Mucosa of descending colon (tissue), 3 donors: ENCODE measurements at regions not wholly inside any gene's neighbourhood (a gene's known extent, or its start where the extent isn't known, plus 50 kb on each side); places are given as distances from the start of the nearest gene placed in this dataset.

Experiments
- ATAC-seq: fragments of 200-7000 bp; cut with Tn5 transposase; one replicate; pipeline ENCODE4 v1.9.1; 2020; ENCODE audit warnings: mild to moderate bottlenecking, moderate library complexity
- DNase-seq, 3 donors: peaks; one replicate each; pipeline ENCODE4 v3.0.0-alpha.2; 2020
- H3K36me3 ChIP-seq: fragments of 200-600 bp; one replicate; pipeline ENCODE4 v1.8.0; 2021; ENCODE audit warnings: low read depth, mild to moderate bottlenecking
- H3K4me1 ChIP-seq: fragments of 200-600 bp; one replicate; pipeline ENCODE4 v1.8.0; 2021; ENCODE audit warnings: low read depth, mild to moderate bottlenecking
- H3K4me3 ChIP-seq: fragments of 200-600 bp; one replicate; pipeline ENCODE4 v1.8.0; 2021; ENCODE audit warnings: mild to moderate bottlenecking
- H3K9me3 ChIP-seq: fragments of 200-600 bp; one replicate; pipeline ENCODE4 v1.8.0; 2021; ENCODE audit warnings: mild to moderate bottlenecking
- intact Hi-C, 2 donors: fragments of 100-400 bp; cut with DNase I in 1 of 2; cut with micrococcal nuclease in 1 of 2; formaldehyde crosslinking; loops; one replicate each; pipeline versions ENCODE4 v1.11.0 to v1.11.1; 2022; cut with DNase I, micrococcal nuclease
- TF ChIP-seq, protein P1 (sequence below): fragments of 200-600 bp; IDR thresholded peaks from one replicate; pipeline ENCODE4 v1.8.0; 2022; ENCODE audit warnings: antibody characterized with exemption, mild to moderate bottlenecking
- donor health status: DM: no; HTN: no; CAD: no; lungs with moderate emphysema.
- donor health status: DM: no; HTN: no; CAD: no.
- donor health status: DM: no; HTN: yes; CAD: no.

DNA sequence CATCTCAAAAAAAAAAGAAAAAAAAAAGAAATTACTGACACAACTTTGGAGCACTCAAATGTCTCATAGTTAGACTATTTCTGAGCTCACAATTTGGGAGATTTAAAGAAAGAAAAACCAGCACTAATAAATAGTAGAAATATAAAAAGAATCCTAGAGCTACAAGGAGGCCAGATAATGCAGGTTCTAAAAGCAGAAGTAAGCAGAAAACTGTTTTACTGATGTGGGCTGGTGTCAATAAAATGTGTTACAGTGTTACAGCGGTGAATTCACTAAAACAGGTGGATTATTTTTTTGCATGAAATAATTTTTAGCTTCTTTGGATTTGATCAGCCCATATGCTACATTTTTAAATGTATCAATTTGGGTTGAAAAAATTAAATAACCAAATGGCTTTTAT, 375.9 kb downstream of the GPM6A start:
- no peak overlapping the region for H3K4me3 ChIP-seq
- no peaks in the 10 kb centered on the region for H3K36me3 ChIP-seq
- TF ChIP-seq, protein P1, sequence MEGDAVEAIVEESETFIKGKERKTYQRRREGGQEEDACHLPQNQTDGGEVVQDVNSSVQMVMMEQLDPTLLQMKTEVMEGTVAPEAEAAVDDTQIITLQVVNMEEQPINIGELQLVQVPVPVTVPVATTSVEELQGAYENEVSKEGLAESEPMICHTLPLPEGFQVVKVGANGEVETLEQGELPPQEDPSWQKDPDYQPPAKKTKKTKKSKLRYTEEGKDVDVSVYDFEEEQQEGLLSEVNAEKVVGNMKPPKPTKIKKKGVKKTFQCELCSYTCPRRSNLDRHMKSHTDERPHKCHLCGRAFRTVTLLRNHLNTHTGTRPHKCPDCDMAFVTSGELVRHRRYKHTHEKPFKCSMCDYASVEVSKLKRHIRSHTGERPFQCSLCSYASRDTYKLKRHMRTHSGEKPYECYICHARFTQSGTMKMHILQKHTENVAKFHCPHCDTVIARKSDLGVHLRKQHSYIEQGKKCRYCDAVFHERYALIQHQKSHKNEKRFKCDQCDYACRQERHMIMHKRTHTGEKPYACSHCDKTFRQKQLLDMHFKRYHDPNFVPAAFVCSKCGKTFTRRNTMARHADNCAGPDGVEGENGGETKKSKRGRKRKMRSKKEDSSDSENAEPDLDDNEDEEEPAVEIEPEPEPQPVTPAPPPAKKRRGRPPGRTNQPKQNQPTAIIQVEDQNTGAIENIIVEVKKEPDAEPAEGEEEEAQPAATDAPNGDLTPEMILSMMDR: no peak
- intact Hi-C loops: no loop called here
- H3K9me3 ChIP-seq: peaks cover 2% of the 10 kb centered on the region
- H3K4me1 ChIP-seq: no peaks in the 10 kb centered on the region
- ATAC-seq (no peak), DNase-seq (no peak)

DNA sequence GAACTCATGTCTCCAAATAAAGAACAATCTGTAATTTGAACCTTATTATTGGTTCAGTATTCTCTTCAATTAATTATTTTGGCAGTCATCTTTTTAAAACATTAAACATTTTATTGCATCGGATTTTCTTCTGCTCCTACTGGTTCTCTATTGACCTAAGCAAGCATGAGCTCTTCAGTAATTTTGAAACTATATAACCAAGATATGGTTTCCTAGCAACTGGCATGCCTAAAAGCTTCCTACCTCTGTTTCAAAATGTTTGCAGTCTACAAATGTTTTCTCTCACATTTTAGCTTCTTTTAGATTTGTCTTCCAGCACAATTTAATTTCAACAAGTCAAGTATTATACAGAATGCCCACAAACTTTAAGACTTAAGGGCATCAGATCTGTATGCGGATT, 371.3 kb downstream of the GPM6A start:
- Histone ChIP-seq H3K4me1 (no peaks in the 10 kb centered on the region), H3K36me3 (no peaks in the 10 kb centered on the region), H3K4me3 (no peak overlapping the region), H3K9me3 (peaks cover 2% of the 10 kb centered on the region)
- TF ChIP-seq, protein P1: no peak
- ATAC-seq: no peak
- intact Hi-C loops: no loop called here
- no peak for DNase-seq

DNA sequence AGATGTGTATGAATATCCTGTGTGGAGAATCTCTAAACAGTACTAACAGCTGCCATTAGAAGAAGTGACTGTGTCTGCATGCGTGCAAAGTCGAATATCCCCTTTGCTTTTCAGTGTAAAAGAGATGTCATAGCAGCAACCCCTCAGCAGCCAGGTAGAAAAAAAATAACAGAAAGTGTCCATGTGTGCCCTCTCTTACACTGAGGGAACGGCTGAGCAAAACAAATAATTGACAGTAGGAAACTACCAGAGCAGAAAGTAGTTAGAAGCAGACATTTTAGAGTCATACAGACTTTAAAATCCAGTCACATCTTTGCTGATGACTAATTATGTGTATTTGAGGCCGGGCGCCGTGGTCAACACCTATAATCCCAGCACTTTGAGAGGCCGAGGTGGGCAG, 370.8 kb downstream of the GPM6A start:
- H3K9me3 ChIP-seq: peaks cover 2% of the 10 kb centered on the region
- no peaks in the 10 kb centered on the region for H3K36me3 ChIP-seq
- H3K4me1 ChIP-seq: no peaks in the 10 kb centered on the region
- intact Hi-C loops: no loop called here
- no peak for DNase-seq
- no peak for ATAC-seq
- H3K4me3 ChIP-seq: no peak overlapping the region
- TF ChIP-seq, protein P1: no peak

DNA sequence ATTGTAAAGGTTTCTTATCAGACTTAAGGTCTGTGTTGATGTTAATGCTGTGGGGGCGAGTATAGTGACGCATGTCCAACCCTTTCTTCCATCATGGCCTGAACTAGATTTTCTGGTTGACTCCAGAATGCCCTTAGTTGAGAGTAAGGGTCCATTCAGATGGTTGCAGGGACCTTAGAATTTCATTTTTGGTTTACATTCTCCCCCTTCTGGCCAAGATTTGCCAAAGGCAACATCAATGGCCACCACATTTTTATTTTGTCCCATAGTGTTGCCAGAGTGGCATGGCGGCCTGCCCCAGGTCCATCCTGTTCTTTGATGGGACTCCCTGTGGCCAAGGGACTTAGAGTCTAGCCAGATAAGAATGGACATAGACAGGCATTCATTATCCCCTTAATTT, 368.5 kb downstream of the GPM6A start:
- H3K9me3 ChIP-seq: peaks cover 6% of the 10 kb centered on the region
- no peaks in the 10 kb centered on the region for H3K36me3 ChIP-seq
- ATAC-seq: no peak
- intact Hi-C loops: no loop called here
- H3K4me1 ChIP-seq: no peaks in the 10 kb centered on the region
- DNase-seq: no peak
- TF ChIP-seq, protein P1: no peak
- H3K4me3 ChIP-seq: no peak overlapping the region

DNA sequence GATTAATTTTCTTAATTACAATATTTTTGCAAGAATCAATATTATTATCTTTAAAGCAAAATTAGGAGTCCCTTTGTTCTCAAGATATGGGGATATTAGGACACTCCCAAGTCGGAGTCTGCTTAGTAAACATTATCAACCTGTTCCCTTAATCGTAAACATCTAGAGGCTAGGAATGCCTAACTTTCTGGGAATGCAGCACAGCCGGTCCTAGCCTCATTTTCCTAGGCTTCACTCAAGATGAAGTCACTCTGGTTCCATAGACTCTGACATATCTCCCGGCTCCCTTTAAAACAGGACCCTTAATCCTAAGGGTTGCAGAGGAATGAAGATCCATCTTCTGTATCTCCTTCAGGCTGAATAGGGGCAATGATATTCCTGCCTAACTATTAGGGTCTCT, 367.6 kb downstream of the GPM6A start:
- Histone ChIP-seq H3K9me3 (peaks cover 6% of the 10 kb centered on the region), H3K36me3 (no peaks in the 10 kb centered on the region), H3K4me3 (no peak overlapping the region), H3K4me1 (no peaks in the 10 kb centered on the region)
- ATAC-seq (no peak), DNase-seq (no peak)
- TF ChIP-seq, protein P1: no peak
- intact Hi-C loops: no loop called here

DNA sequence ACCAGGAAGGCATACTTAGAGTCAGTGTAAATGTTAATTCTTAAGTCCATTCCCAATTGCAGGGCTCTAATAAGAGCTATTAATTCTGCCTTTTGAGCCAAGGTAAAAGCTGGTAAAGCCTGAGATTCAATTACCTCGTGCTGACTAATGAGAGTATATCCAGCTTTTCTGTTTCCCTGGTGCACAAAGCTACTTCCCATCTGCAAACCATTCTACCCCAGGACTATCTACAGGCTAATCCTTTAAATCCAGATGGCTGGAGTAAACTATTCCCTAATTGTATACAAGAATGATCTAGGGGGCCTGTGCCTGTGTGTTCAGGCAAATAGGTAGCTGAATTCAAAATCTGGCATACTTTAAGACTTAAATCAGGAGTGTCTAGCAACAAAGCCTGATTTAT, 365.0 kb downstream of the GPM6A start:
- no peak for DNase-seq
- TF ChIP-seq, protein P1: no peak
- no peaks in the 10 kb centered on the region for H3K4me1 ChIP-seq
- ATAC-seq: no peak
- intact Hi-C loops: no loop called here
- H3K36me3 ChIP-seq: no peaks in the 10 kb centered on the region
- H3K9me3 ChIP-seq: peaks cover 7% of the 10 kb centered on the region
- no peak overlapping the region for H3K4me3 ChIP-seq
